ENCODE measurements at regions not wholly inside any gene's neighbourhood (a gene's known extent, or its start where the extent isn't known, plus 50 kb on each side); places are given as distances from the start of the nearest gene placed in this dataset.
"Not testable (repeated sequence)": the region's sequence is repeated elsewhere in the genome, so short reads cannot be mapped to it uniquely, and the experiment has no call there.

- DNase-seq, result no peak
These were observed 226.6 kb upstream of the ST6GAL2 start for GRCh38 chr2:107112561-107112960.

GRCh38 chr2:107128381-107128780 lies 242.4 kb upstream of the ST6GAL2 start:
- DNase-seq, result no peak

GRCh38 chr2:107132070-107132469 lies 246.1 kb upstream of the ST6GAL2 start:
- no peak for DNase-seq

- no peak for DNase-seq
These were observed 246.8 kb upstream of the ST6GAL2 start for GRCh38 chr2:107132746-107133145.

- DNase-seq, result no peak
These were observed 247.4 kb upstream of the ST6GAL2 start for GRCh38 chr2:107133412-107133811.

GRCh38 chr2:107136733-107137132 lies 250.8 kb upstream of the ST6GAL2 start:
- no peak for DNase-seq

- no peak for DNase-seq
These were observed 251.7 kb upstream of the ST6GAL2 start for GRCh38 chr2:107137706-107138105.

- DNase-seq, result no peak
These were observed 260.2 kb upstream of the ST6GAL2 start for GRCh38 chr2:107146181-107146580.

- not testable (repeated sequence) for DNase-seq
These were observed 260.7 kb upstream of the ST6GAL2 start for GRCh38 chr2:107146645-107147044.

- DNase-seq, result no peak
These were observed 262.1 kb upstream of the ST6GAL2 start for GRCh38 chr2:107148055-107148454.

- no peak for DNase-seq
These were observed 262.5 kb upstream of the ST6GAL2 start for GRCh38 chr2:107148496-107148895.

- DNase-seq, result no peak
These were observed 274.8 kb upstream of the ST6GAL2 start for GRCh38 chr2:107160640-107161239.

- DNase-seq, result no peak
These were observed 282.2 kb upstream of the ST6GAL2 start for GRCh38 chr2:107168141-107168540.

GRCh38 chr2:107174171-107174570 lies 288.2 kb upstream of the ST6GAL2 start:
- DNase-seq, result no peak

GRCh38 chr2:107182981-107183380 lies 297.0 kb upstream of the ST6GAL2 start:
- no peak for DNase-seq

GRCh38 chr2:107187870-107188269 lies 301.9 kb upstream of the ST6GAL2 start:
- DNase-seq, result no peak

- no peak for DNase-seq
These were observed 309.7 kb upstream of the ST6GAL2 start for GRCh38 chr2:107195631-107196030.

- DNase-seq, result no peak
These were observed 311.8 kb upstream of the ST6GAL2 start for GRCh38 chr2:107197594-107198294.

GRCh38 chr2:107202962-107203591 lies 317.1 kb upstream of the ST6GAL2 start:
- DNase-seq, result no peak

GRCh38 chr2:107215401-107216350 lies 329.7 kb upstream of the ST6GAL2 start:
- no peak for DNase-seq

GRCh38 chr2:107218208-107218607 lies 332.2 kb upstream of the ST6GAL2 start:
- DNase-seq, result no peak

GRCh38 chr2:107222466-107222865 lies 336.5 kb upstream of the ST6GAL2 start:
- DNase-seq, result no peak

Measured in activated CD4-positive, alpha-beta T cell treated with anti-CD3 and anti-CD28 coated beads, Interleukin-2, Interleukin-6, amounts not matched to agents 100 ng/mL and 50 ng/mL, durations not matched to agents 16 hours and 8 hours (primary cell).